Fibroblast of pulmonary artery (primary cell): ENCODE measurements at regions not wholly inside any gene's neighbourhood (a gene's known extent, or its start where the extent isn't known, plus 50 kb on each side); places are given as distances from the start of the nearest gene placed in this dataset.

Experiments used
- DNase-seq: peaks from one replicate; pipeline ENCODE4 v3.0.0-alpha.2; 2010; ENCODE audit warnings: low read depth
- H3K4me3 ChIP-seq: replicated peaks from 2 replicates; pipeline ENCODE4 v1.5.1; 2011; ENCODE audit warnings: low read depth, mild to moderate bottlenecking, control low read depth, low read length, moderate library complexity
- CTCF ChIP-seq: IDR thresholded peaks from 2 replicates; pipeline ENCODE4 v1.5.1; 2011; ENCODE audit warnings: mild to moderate bottlenecking, control low read depth, low read length, inconsistent platforms; ENCODE audit errors: missing control alignments

- TF ChIP-seq CTCF: no peak
- peak; percentile 72 for DNase-seq
- no peak overlapping the region for H3K4me3 ChIP-seq
Measured at GRCh38 chr11:27933992-27934829, 173.7 kb downstream of the KIF18A start.

GRCh38 chr11:27931770-27932169 is 176.2 kb downstream of the KIF18A start:
- no peak for TF ChIP-seq CTCF
- no peak for DNase-seq
- no peak overlapping the region for H3K4me3 ChIP-seq

- H3K4me3 ChIP-seq: no peak overlapping the region
- no peak for DNase-seq
- no peak for TF ChIP-seq CTCF
Measured at GRCh38 chr11:27930946-27931345, 177.0 kb downstream of the KIF18A start.

- H3K4me3 ChIP-seq: no peak overlapping the region
- no peak for DNase-seq
- no peak for TF ChIP-seq CTCF
Measured at GRCh38 chr11:27928809-27929208, 179.1 kb downstream of the KIF18A start.

GRCh38 chr11:27926981-27927481 is 180.9 kb downstream of the KIF18A start:
- no peak overlapping the region for H3K4me3 ChIP-seq
- no peak for TF ChIP-seq CTCF
- DNase-seq: peak; percentile 60

- H3K4me3 ChIP-seq: no peak overlapping the region
- no peak for DNase-seq
- no peak for TF ChIP-seq CTCF
Measured at GRCh38 chr11:27926486-27926885, 181.5 kb downstream of the KIF18A start.

GRCh38 chr11:27921472-27921871 is 186.5 kb downstream of the KIF18A start:
- no peak for TF ChIP-seq CTCF
- DNase-seq: peak; percentile 51
- H3K4me3 ChIP-seq: no peak overlapping the region
